ENCODE measurements at regions not wholly inside any gene's neighbourhood (a gene's known extent, or its start where the extent isn't known, plus 50 kb on each side); places are given as distances from the start of the nearest gene placed in this dataset.

DNA sequence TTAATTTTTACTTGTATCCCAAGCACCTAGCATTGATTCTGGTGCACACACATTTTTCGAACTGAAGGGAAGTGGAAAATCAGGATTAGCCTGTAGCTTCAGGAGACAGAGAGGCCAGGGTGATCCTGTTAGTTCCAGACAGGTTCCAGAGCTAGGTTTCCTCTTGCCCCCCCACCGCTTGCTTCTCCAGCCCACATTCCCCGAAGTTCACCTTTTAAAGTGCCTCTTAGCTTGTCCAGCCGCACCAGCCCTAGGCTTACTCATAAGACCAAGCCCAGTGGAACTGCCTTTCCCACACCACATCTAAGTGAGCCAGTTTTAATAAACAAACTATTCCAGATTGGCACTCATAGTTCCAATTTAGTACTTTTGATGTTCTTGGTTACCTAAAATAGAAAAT is 898.6 kb upstream of the KLHL29 start:
- Histone ChIP-seq H3K9me3 (ENCODE audit: control insufficient read depth, insufficient read depth, low read length) (no peaks in the 10 kb centered on the region), H3K9me2 (replicated peaks; ENCODE audit: control insufficient read depth, low read length) (no peaks in the 10 kb centered on the region), H3K4me3 (ENCODE audit: low read length) (no peak overlapping the region), H3K79me2 (ENCODE audit: control insufficient read depth, low read length) (no peaks in the 10 kb centered on the region), H4K20me1 (ENCODE audit: control insufficient read depth, insufficient read depth, low read depth, low read length) (no peaks in the 10 kb centered on the region), H3K27ac (ENCODE audit: low read depth, low read length) (no peak overlapping the region), H3F3A (ENCODE audit: control insufficient read depth, insufficient read depth) (no peaks in the 10 kb centered on the region), H3K27me3 (ENCODE audit: control insufficient read depth, low read length) (no peaks in the 10 kb centered on the region), H3K4me2 (ENCODE audit: low read length) (no peak overlapping the region), H3K4me1 (ENCODE audit: control insufficient read depth, low read length) (no peaks in the 10 kb centered on the region), H3K36me3 (ENCODE audit: control insufficient read depth, low read length) (no peaks in the 10 kb centered on the region)
- TF ChIP-seq EZH2phosphoT487 (IDR thresholded peaks at IDR 0.05; ENCODE audit: borderline replicate concordance, low read length), result no peak
- TF ChIP-seq, protein P1, sequence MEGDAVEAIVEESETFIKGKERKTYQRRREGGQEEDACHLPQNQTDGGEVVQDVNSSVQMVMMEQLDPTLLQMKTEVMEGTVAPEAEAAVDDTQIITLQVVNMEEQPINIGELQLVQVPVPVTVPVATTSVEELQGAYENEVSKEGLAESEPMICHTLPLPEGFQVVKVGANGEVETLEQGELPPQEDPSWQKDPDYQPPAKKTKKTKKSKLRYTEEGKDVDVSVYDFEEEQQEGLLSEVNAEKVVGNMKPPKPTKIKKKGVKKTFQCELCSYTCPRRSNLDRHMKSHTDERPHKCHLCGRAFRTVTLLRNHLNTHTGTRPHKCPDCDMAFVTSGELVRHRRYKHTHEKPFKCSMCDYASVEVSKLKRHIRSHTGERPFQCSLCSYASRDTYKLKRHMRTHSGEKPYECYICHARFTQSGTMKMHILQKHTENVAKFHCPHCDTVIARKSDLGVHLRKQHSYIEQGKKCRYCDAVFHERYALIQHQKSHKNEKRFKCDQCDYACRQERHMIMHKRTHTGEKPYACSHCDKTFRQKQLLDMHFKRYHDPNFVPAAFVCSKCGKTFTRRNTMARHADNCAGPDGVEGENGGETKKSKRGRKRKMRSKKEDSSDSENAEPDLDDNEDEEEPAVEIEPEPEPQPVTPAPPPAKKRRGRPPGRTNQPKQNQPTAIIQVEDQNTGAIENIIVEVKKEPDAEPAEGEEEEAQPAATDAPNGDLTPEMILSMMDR (IDR thresholded peaks at IDR 0.05; ENCODE audit: low read depth, low read length, poor library complexity, severe bottlenecking), result no peak

DNA sequence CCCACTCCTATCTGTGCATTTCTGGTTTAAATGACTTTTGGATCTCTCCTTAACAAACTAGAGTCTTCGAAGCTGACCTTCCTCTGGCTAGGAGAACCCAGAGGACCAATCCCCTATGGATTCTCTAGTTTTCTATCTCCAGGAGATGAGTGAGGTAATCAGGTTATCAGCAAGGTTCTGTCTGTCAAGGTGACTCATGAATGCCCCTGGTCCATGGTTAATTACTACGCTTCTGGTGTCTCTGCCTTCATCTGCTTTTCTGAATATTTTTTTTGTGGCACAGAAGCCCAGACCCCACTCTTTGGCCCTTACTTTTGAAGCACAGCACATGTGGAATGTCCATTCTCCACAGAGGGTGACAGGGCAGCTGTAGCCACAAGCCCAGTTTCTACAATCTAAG is 897.9 kb upstream of the KLHL29 start:
- no peaks in the 10 kb centered on the region for H3K9me2 ChIP-seq (replicated peaks; ENCODE audit: control insufficient read depth, low read length)
- no peaks in the 10 kb centered on the region for H3K9me3 ChIP-seq (ENCODE audit: control insufficient read depth, insufficient read depth, low read length)
- H3K4me3 ChIP-seq (ENCODE audit: low read length), result no peak overlapping the region
- no peak overlapping the region for H3K27ac ChIP-seq (ENCODE audit: low read depth, low read length)
- no peaks in the 10 kb centered on the region for H3K79me2 ChIP-seq (ENCODE audit: control insufficient read depth, low read length)
- no peaks in the 10 kb centered on the region for H4K20me1 ChIP-seq (ENCODE audit: control insufficient read depth, insufficient read depth, low read depth, low read length)
- H3K4me1 ChIP-seq (ENCODE audit: control insufficient read depth, low read length), result no peaks in the 10 kb centered on the region
- TF ChIP-seq, protein P1 (IDR thresholded peaks at IDR 0.05; ENCODE audit: low read depth, low read length, poor library complexity, severe bottlenecking), result no peak
- no peak for TF ChIP-seq EZH2phosphoT487 (IDR thresholded peaks at IDR 0.05; ENCODE audit: borderline replicate concordance, low read length)
- H3K27me3 ChIP-seq (ENCODE audit: control insufficient read depth, low read length), result no peaks in the 10 kb centered on the region
- no peaks in the 10 kb centered on the region for H3F3A ChIP-seq (ENCODE audit: control insufficient read depth, insufficient read depth)
- H3K4me2 ChIP-seq (ENCODE audit: low read length), result no peak overlapping the region
- no peaks in the 10 kb centered on the region for H3K36me3 ChIP-seq (ENCODE audit: control insufficient read depth, low read length)

DNA sequence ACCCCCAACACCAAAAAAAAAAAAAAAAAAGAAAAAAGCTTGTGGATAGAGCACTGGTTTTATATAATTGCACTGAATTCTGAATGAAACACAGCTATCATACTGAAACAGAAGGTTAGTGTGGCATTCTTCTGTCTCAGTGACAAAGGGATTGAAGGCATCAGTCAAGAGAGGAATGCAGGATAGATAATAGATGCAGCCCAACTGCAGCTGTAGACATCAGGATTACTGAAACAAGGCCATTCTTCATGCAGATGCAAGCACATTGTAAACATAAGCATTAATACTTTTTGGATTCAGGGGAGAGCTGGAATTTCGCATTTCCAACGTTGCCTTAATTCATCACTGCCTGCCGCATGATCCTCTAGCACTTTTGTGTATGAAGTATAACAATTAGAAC is 897.4 kb upstream of the KLHL29 start:
- no peaks in the 10 kb centered on the region for H3K36me3 ChIP-seq (ENCODE audit: control insufficient read depth, low read length)
- H3F3A ChIP-seq (ENCODE audit: control insufficient read depth, insufficient read depth), result no peaks in the 10 kb centered on the region
- no peaks in the 10 kb centered on the region for H3K4me1 ChIP-seq (ENCODE audit: control insufficient read depth, low read length)
- H3K79me2 ChIP-seq (ENCODE audit: control insufficient read depth, low read length), result no peaks in the 10 kb centered on the region
- H3K4me2 ChIP-seq (ENCODE audit: low read length), result no peak overlapping the region
- H4K20me1 ChIP-seq (ENCODE audit: control insufficient read depth, insufficient read depth, low read depth, low read length), result no peaks in the 10 kb centered on the region
- H3K9me2 ChIP-seq (replicated peaks; ENCODE audit: control insufficient read depth, low read length), result no peaks in the 10 kb centered on the region
- TF ChIP-seq EZH2phosphoT487 (IDR thresholded peaks at IDR 0.05; ENCODE audit: borderline replicate concordance, low read length), result no peak
- TF ChIP-seq, protein P1 (IDR thresholded peaks at IDR 0.05; ENCODE audit: low read depth, low read length, poor library complexity, severe bottlenecking), result no peak
- no peak overlapping the region for H3K4me3 ChIP-seq (ENCODE audit: low read length)
- no peaks in the 10 kb centered on the region for H3K9me3 ChIP-seq (ENCODE audit: control insufficient read depth, insufficient read depth, low read length)
- H3K27ac ChIP-seq (ENCODE audit: low read depth, low read length), result no peak overlapping the region
- H3K27me3 ChIP-seq (ENCODE audit: control insufficient read depth, low read length), result no peaks in the 10 kb centered on the region

DNA sequence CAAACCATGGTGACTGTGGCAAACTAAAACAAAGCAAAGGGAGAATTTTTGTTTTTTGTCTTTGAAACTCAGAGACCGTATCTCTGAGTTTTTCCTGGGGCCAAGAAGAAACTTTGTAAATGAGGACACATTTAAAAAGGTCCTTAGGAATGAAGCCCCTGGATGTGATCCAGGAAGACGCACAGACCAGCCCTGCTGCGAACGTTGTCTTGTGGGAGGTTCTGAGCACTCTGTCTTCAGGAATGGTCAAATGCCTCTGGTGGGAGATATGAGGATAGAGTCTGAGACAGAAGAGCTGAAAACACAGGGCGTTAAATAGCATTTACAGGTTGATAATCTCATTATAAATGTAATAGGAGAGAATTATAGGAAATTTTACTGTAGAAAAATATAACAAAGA is 893.5 kb upstream of the KLHL29 start:
- no peak overlapping the region for H3K4me3 ChIP-seq (ENCODE audit: low read length)
- no peaks in the 10 kb centered on the region for H3F3A ChIP-seq (ENCODE audit: control insufficient read depth, insufficient read depth)
- H3K4me2 ChIP-seq (ENCODE audit: low read length), result no peak overlapping the region
- no peaks in the 10 kb centered on the region for H3K4me1 ChIP-seq (ENCODE audit: control insufficient read depth, low read length)
- no peaks in the 10 kb centered on the region for H3K9me3 ChIP-seq (ENCODE audit: control insufficient read depth, insufficient read depth, low read length)
- no peaks in the 10 kb centered on the region for H3K9me2 ChIP-seq (replicated peaks; ENCODE audit: control insufficient read depth, low read length)
- no peaks in the 10 kb centered on the region for H3K36me3 ChIP-seq (ENCODE audit: control insufficient read depth, low read length)
- H4K20me1 ChIP-seq (ENCODE audit: control insufficient read depth, insufficient read depth, low read depth, low read length), result no peaks in the 10 kb centered on the region
- H3K27me3 ChIP-seq (ENCODE audit: control insufficient read depth, low read length), result no peaks in the 10 kb centered on the region
- H3K27ac ChIP-seq (ENCODE audit: low read depth, low read length), result no peak overlapping the region
- TF ChIP-seq, protein P1 (IDR thresholded peaks at IDR 0.05; ENCODE audit: low read depth, low read length, poor library complexity, severe bottlenecking), result no peak
- TF ChIP-seq EZH2phosphoT487 (IDR thresholded peaks at IDR 0.05; ENCODE audit: borderline replicate concordance, low read length), result no peak
- no peaks in the 10 kb centered on the region for H3K79me2 ChIP-seq (ENCODE audit: control insufficient read depth, low read length)
